ENCODE measurements at regions not wholly inside any gene's neighbourhood (a gene's known extent, or its start where the extent isn't known, plus 50 kb on each side); places are given as distances from the start of the nearest gene placed in this dataset.
A peak's percentile ranks its signal among the peaks of the same experiment; 100 is the strongest.

GRCh38 chr12:124162151-124163110, 132.5 kb upstream of the RFLNA start (continued):
- TF ChIP-seq RAD21 (CRISPR knock-in tag; conservative IDR thresholded peaks at IDR 0.05 in 1 of 2, IDR thresholded peaks at IDR 0.05 in 1 of 2) = peak in 1 of 2 experiments; percentile 42; a peak in 2 of 4 replicates
- TF ChIP-seq FOSL1 (tag; conservative IDR thresholded peaks at IDR 0.05) = no peak
- TF ChIP-seq CHD4 (IDR thresholded peaks at IDR 0.05; ENCODE audit: insufficient read depth, insufficient replicate concordance, low read depth, low read length, poor library complexity, severe bottlenecking) = no peak
- no peak for TF ChIP-seq FOXM1 (IDR thresholded peaks at IDR 0.05; ENCODE audit: low read depth)
- TF ChIP-seq FOXM1 (CRISPR knock-in tag; IDR thresholded peaks at IDR 0.05; ENCODE audit: low read depth) = no peak
- TF ChIP-seq ESRRA (IDR thresholded peaks at IDR 0.05; ENCODE audit: borderline replicate concordance, low read depth) = peak; percentile 20; the same call in 1 of the 2 replicates
- no peak for TF ChIP-seq E2F4 (CRISPR knock-in tag; IDR thresholded peaks at IDR 0.05; ENCODE audit: low read depth)
- TF ChIP-seq MTA2 (IDR thresholded peaks at IDR 0.05; ENCODE audit: low read depth) = no peak
- TF ChIP-seq TFAM (CRISPR knock-in tag; conservative IDR thresholded peaks at IDR 0.05) = no peak
- TF ChIP-seq CREBBP (IDR thresholded peaks at IDR 0.05; ENCODE audit: low read depth, low read length) = no peak
- TF ChIP-seq USF1 (CRISPR knock-in tag; IDR thresholded peaks at IDR 0.05) = no peak
- TF ChIP-seq BCOR (IDR thresholded peaks at IDR 0.05) = peak; percentile 17; the same call in 1 of the 2 replicates
- TF ChIP-seq ZNF143 (CRISPR knock-in tag; IDR thresholded peaks at IDR 0.05) = no peak
- TF ChIP-seq RBM25 (IDR thresholded peaks at IDR 0.05; ENCODE audit: low read depth, low read length, severe bottlenecking) = peak; percentile 88
